ENCODE measurements at regions not wholly inside any gene's neighbourhood (a gene's known extent, or its start where the extent isn't known, plus 50 kb on each side); places are given as distances from the start of the nearest gene placed in this dataset.
"Not testable (repeated sequence)": the region's sequence is repeated elsewhere in the genome, so short reads cannot be mapped to it uniquely, and the experiment has no call there.

DNA sequence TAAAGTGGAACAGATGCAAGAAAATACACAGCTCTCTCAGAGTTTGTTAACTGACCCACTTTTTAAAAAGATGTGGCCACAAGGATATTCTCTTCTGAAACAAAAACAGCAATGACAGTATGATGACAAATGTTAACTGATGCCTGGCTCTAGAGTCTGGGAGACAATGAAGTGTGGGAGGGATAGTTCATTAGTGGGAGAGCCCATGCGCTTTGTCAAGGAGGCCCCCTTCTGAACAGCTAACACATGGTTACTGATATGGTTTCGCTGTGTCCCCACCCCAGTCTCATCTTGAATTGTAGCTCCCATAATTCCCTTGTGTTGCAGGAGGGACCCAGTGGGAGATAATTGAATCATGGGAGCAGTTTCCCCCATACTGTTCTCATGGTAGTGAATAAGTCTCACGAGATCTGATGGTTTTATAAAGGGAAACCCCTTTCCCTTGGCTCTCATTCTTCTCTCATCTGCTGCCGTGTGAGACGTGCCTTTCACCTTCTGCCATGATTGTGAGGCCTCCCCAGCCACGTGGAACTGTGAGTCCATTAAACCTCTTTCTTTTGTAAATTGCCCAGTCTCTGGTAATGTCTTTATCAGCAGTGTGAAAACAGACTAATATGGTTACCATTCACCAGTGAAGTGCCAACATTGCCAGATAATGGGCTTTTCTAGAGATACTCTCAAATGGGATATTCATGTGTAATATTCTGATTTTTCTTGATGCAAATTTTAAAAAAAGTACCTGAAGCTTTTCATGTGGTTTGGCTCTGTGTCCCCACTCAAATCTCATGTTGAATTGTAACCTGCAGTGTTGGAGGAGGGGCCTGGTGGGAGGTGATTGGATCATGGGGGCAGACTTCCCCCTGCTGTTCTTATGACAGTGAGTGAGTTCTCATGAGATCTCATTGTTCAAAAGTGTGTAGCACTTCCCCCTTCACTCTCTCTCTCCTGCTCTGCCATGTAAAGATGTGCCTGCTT, 435.8 kb downstream of the SHISA9 start:
- DNase-seq, result not testable (repeated sequence)

DNA sequence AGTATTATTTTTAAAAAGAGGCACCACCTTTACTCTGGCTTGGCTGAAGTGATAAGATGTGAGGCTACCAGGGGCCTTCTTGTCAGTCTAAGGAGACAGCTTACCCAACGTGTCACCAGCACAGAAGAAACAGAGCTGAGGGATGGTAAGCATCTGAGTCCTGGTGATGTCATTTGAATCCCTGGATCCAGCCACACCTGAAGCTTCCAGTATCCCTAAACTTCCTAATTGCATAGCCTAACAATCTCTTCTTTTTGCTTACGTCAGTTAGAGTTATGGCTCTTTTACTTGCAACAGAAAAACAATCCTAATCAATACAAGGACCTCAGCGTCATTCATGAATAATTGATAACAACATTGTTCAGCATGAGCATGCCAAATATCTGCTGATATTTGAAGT, 436.6 kb downstream of the SHISA9 start:
- DNase-seq, result no peak

DNA sequence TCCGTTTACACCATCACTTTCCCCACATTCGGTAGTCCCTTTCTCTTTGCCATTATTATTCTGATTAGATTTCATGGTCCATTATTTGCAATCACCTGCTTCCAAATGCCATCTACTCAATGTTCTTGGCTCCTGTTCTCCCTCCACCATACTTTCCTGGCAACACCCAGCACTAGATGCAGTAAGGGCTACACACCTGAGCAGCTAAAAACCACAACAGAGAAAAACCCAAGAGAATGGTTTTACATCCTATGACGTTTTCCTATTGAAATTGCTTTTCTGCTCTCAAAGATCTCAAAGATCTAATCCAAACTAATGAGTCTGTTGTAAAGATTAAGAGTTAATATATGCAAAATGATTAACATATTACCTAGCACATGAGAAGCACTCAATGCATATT, 441.3 kb downstream of the SHISA9 start:
- no peak for DNase-seq

DNA sequence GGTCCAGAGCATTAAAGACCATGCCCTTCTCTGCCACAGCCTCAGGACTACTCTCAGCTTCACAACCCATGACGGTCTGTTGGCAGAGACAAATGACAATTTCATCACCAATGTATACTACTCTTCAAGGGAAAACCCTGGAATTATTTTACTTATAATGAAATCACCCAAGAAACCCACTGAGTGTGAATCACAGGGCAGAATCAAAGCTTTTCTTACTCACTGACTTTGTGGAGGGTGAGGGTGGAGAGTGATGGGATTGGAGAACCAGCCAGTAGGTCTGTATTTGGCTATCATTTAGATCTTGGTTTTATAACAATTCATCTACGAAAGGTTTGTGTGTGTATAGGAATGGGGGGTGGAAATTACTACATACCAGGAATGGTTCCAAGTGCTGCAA, 442.6 kb downstream of the SHISA9 start:
- DNase-seq, result no peak

DNA sequence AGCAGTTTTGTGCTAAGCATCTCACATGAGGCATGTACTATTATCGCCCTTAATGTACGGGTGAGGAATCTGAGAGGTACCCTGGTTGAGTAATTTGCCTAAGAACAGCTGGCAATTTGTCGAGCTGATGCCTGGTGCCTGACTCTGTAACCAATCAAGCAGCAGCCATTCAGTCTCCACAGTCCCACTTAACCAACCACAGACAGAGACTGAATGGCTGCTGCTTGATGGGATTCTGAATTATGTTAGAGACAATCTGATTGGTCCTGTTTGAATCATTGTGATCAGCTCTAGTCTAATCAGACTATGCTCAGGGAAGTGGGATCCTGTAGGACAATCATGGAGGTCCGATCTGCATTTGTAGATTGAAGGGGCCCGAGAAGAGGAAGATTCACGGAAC, 447.0 kb downstream of the SHISA9 start:
- DNase-seq, result no peak

DNA sequence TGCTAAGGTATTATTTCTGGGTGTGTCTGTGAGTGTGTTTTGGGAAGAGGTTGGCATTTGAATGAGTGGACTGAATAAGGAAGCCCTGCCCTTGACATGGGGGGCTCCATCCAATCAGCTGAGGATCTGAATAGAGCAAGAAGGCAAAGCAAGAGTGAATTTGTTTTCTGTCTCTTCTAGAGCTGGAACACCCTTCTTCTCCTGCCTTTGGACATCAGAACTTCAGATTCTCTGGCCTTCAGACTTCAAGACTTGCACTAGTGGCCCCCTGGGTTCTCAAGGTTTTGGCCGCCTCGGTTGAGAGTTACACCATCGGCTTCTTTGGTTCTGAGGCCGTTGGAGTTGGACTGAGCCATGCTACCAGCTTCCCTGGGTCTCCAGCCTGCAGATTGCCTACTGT, 448.6 kb downstream of the SHISA9 start:
- no peak for DNase-seq

DNA sequence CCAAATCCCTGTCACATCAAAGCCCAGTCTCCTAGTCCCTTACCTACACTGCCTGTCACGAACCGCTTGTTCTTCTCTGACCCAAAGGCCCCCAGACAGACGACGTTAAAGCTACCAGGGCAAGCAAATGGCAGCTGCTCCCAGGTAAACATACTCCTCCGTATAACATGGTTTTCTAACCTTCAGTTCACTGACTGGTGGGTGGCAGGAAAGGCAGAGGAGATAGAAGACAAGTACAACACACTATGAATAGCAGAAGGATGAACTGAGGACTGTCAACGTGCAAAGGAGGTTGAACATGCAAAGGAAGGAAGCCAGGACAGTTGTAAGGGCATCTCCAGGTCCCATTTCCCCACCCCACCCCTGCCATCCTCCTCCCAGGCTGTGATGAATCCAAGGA, 449.8 kb downstream of the SHISA9 start:
- DNase-seq, result no peak

DNA sequence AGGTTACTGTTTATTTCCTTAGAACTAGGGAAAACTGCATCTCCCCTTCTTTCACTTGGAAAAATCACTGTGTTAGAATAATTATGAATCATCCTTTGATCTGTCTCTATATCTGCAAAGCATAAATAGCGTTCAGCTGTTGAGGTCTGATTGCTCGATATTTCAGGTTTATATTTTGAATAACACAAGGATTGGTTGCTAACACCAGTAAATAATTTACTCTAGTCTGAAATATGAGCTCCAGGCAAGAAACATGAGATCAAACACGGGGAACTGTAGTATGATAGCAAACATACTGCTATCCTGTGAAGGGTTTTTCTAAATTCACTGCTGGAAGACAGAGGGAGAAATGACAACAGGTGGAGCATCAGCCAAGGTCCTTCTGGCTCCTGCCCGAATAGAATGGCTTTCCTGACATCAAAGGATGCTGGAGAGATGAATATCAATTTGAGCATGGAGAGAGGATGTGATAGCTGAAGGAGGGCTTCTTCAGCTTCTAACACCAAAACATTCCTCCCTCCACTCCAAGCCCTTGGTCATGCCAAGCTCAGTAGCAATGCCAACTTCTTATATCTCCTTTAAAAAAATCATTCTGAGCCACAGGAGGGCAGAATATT, 450.3 kb downstream of the SHISA9 start:
- no peak for DNase-seq

DNA sequence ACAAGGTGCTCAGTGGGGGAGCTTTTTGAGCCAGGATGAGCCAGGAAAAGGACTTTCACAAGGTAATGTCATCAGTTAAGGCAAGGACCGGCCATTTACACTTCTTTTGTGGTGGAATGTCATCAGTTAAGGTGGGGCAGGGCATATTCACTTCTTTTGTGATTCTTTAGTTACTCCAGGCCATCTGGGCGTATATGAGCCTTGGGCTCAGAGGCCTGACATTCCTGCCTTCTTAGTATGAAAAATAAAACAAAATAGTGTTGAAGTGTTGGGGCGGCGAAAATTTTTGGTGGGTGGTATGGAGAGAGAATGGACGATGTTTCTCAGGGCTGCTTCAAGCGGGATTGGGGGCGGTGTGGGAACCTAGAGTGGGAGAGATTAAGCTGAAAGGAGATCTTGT, 451.4 kb downstream of the SHISA9 start:
- not testable (repeated sequence) for DNase-seq

DNA sequence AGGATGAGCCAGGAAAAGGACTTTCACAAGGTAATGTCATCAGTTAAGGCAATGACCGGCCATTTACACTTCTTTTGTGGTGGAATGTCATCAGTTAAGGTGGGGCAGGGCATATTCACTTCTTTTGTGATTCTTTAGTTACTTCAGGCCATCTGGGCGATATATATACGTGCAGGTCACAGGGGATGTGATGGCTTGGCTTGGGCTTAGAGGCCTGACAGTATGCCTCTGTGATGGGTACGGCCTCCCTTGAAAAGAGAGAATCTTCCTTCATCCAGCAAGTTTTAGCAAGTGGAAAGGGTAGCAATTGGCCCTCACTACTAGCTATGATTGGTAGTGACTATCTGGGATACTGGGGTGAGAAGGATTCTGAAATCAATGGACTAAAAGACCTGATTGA, 456.4 kb downstream of the SHISA9 start:
- not testable (repeated sequence) for DNase-seq

DNA sequence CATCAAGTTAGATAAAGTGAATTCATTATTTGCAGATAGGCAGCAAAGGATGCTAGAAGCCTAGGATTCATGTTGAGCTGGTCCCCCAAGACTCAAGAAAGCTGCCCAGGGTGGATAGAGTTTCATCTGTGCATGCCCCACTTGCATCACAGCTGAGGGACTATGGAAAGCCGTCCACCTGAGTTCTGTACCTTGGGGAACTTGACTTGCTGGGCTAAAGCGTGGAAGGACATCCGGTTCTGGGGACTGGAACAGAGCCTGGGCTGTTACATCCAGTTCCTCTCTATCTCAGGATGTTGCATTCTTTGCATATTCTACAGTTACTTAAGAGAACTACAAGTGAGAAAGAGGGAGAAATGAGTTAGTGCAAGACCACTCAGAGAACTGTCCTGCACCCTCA, 458.4 kb downstream of the SHISA9 start:
- no peak for DNase-seq

DNA sequence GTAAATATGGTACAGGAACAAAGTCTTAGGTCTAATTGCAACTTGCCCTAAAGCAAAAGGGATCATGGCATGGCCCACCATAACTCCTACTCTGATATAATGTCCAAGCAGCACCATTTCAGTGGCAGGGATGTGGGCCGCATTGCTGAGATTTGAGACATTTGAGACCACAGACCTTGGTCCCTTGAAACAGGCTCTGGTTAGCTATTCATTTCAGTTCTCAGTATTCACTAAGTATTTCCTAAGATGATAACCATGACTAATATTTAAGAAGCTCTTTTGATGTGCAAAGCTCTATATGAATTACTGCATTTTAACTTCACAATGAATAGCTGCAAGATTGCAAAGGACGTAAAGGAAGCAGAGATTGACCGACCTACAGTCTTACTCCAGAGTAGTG, 471.0 kb downstream of the SHISA9 start:
- no peak for DNase-seq

DNA sequence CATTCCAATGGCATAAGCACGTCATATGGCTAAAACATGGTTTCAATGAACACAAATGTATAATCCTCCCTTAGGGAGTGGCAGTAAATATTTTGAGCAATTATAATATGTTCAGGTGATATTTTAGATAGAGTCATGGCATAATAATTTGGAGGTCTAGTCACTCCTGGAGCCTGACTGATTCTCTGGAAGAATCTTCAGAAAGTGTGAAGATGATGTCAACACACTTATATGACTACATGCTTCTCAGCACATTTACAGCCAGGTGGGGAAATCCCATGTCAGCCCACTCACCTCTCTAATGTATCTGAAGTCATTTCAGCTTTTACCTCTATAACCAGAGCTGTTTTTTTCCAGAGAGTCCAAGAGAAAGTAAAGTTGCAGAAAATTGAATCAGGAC, 474.8 kb downstream of the SHISA9 start:
- DNase-seq, result no peak

DNA sequence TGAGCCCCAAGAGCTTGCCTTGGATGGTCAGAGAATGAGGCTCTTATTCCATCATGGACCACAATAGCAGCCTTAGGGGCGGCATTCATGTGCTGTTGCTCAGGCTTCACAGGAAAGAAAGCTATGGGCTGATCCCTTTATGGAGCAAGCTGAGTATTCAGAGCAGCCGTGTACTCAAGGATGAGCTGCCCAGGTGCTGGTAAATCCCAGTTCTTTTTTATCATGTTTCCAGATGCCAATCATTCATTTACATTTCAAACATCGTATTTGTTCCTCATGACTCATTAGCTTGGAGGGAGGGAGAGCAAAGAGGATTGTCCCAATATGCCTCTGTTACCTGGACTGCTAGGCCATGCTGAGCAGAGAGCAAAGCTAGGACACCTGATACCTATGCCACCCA, 475.7 kb downstream of the SHISA9 start:
- DNase-seq, result no peak

DNA sequence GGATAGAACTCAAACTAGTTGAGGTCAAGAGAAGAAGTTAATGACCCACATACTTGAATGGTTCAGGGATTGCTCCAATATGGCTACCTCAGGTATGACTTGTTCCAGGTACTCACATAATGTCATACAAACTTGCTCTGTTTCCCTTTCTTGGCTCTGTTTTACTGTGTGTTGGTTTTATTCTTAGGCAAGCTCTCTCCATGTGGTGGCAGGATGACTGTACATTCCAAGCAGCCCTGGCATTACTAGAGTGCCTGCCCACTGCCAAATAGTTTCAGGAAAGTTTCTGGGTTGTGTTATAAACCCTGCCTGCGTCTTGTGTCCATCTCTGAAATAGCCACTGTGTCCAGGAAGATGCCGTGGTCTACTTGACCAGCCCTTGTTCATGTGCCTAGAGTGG, 476.8 kb downstream of the SHISA9 start:
- no peak for DNase-seq

DNA sequence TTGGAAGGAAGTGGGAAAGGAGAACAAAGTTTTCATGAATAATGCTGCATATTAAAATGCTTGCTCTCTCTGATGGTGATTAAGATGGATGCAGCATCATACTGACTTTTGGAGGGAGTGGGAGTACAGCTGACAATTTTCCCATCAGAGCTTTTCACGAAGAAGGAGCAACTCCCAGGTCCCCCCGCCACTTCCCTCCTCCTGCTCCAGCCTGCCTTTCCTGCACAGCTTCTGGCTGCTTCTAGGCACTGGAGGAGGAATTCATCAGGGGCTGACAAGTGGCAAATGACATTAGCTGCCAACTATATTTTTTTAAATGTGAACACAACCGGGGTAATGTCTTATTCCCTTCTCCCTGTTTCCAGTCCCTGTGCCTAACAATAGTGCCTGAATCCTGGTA, 477.9 kb downstream of the SHISA9 start:
- DNase-seq, result no peak

DNA sequence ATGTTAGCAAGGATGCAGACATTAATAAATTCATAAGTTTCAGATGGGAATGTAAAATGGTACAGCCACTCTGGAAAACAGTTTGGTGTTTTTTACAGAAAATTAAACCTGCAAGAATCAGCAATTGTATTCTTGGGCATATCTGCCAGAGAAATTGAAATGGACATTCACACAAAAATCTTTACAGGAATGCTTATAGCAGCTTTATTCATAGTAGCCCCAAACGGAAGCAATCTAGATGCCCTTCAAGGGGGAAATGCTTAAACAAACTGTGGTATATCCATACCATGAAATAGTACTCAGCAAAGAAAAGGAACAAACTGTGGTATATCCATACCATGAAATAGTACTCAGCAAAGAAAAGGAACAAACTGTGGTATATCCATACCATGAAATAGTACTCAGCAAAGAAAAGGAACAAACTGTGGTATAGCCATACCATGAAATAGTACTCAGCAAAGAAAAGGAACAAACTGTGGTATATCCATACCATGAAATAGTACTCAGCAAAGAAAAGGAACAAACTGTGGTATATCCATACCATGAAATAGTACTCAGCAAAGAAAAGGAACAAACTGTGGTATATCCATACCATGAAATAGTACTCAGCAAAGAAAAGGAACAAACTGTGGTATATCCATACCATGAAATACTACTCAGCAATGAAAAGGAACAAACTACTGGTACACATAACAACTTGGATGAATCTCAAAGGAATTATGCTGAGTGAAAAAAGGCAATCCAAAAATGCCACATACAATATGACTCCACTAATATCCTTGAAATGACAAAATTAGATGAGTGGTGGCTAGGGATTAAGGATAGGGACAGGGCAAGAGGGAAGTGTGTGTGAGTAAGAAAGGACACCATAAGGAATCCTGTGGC, 484.0 kb downstream of the SHISA9 start:
- DNase-seq, result not testable (repeated sequence)

DNA sequence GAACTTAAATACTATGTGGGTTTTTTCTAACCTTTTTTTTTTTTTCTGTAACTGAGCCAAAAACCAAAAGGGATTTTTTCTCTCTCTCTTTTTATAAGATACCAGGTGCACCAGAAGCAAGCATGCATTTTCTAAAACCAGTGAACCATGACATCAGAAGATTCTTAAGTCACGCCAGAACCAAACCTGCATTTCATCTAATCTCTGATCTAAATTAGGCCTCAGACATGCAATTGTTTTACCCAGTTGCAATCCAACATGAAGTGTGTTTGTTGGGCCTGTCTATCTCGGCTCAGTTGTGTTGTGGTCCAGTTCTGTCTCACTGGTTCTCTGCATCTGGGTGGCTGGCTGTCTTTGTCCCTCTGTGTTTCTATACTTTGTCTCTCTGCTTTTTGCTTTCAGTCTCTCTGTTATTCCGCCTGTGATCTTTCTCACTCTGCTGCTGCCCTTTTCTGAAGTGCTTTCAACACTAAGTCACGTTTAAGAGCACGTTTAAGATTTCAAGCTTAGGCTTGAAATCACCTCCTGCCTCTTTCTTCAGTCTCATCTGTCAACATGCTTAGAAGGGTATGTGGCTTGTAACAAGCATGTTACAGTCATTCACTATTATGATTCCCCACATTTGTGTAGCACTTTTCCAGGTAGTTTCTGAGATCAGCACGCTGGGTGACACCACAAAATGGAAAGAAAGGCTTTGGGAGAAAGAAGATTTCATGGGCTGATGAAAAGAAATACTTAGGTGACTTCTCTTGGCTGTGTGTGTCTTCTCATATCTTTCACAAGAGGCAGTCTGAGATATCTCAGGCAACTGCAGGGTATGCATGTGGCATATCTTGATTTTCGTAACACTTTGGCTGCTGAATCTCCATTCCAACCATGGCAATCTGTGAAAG, 488.9 kb downstream of the SHISA9 start:
- no peak for DNase-seq

DNA sequence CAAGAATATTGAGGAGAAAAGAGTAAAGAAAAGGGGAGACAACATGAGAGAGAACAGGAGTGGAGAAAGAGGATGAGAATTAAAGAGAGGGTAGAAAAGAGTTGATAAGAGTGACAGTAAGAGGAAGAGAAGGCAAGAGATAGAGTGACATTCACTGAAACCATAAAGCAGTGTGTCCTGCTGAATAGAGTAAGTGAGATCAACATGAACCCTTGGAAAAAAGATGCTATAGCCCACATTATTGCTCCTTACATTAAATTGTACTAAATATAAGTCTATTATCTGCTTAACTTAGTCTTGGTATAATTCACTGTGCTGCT, 489.5 kb downstream of the SHISA9 start:
- DNase-seq, result no peak

DNA sequence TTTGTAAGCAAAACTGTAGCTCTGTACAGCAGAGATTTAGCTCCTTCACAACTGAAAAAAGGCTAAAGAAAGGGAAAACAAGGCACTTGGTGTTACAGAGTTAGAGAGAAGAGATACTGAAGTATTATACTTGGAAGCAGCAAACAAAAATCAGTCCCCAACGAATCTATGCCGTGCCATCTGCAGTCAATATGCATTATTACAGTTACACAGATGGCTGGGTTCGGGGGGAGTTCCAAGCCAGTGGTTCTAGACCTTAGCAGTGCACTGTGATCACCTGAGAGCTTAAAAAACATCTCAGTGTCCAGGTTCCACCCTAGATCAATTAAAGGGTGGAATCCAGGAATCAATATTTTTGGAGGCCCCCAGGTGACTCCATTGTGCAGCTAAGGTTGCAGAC, 489.9 kb downstream of the SHISA9 start:
- no peak for DNase-seq

DNA sequence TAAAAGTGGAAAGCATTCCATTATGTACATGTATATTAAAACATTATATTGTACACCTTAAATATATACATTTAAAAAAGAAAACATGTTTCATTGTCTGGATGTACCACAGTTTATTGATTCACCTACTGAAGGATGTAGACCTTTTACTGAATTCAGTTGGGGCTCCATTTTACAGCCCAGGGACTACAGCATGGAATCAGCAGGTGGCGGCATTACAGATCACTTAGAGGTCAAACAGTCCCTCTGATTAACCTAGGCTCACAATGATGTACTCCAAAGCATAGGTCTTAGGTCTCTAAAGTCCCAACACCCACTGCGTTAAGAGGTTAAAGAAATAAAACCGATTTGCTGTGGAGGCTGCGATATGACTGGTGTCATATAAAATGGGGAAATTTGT, 490.9 kb downstream of the SHISA9 start:
- no peak for DNase-seq

DNA sequence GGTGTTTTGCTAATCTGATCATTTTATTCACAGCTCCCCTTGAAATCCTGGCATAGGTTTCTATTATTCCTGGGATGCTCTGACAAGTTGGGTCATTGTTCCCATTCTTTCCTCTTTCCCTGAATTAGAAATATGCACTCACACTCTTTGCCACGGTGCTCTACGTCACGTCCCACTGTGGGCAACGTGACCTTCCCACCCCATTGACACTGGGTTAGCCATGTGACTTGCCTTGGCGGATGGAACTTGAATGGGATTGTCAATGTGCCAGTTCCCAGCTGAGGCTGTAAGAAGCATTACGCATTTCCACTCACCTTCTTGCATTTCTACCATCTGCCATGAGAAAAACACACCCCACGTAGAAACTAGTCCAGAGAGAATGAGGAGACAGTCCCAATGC, 492.4 kb downstream of the SHISA9 start:
- no peak for DNase-seq

DNA sequence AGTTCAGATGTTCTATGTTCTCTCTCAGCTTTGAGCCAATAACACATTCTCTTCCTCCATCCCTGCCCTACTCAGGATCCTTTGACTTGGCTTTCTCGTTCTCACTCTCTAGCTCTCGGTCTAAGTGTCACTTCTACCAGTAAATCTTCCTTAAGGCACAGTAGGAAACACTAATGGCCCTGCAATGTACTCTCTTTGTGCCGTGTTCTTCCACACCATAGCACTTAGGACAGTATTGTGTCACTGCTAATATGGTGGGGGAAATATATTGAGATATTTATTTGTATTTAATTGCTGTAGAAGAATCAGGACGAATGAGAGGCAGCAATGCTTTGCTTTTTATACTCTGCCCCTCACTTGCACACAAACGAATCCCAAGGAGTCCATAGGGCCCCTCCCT, 493.1 kb downstream of the SHISA9 start:
- DNase-seq, result no peak
